GM19240 (cell line): ENCODE measurements at regions not wholly inside any gene's neighbourhood (a gene's known extent, or its start where the extent isn't known, plus 50 kb on each side); places are given as distances from the start of the nearest gene placed in this dataset.

Experiments used
- DNase-seq: peaks from one replicate; pipeline ENCODE4 v3.0.0; 2011; ENCODE audit warnings: low spot score; ENCODE audit not compliant: insufficient read length

GRCh38 chr10:130400890-130401289 is 264.7 kb downstream of the GLRX3 start:
- DNase-seq, result no peak

- no peak for DNase-seq
Observed at GRCh38 chr10:130401860-130402765, 265.9 kb downstream of the GLRX3 start.

DNA sequence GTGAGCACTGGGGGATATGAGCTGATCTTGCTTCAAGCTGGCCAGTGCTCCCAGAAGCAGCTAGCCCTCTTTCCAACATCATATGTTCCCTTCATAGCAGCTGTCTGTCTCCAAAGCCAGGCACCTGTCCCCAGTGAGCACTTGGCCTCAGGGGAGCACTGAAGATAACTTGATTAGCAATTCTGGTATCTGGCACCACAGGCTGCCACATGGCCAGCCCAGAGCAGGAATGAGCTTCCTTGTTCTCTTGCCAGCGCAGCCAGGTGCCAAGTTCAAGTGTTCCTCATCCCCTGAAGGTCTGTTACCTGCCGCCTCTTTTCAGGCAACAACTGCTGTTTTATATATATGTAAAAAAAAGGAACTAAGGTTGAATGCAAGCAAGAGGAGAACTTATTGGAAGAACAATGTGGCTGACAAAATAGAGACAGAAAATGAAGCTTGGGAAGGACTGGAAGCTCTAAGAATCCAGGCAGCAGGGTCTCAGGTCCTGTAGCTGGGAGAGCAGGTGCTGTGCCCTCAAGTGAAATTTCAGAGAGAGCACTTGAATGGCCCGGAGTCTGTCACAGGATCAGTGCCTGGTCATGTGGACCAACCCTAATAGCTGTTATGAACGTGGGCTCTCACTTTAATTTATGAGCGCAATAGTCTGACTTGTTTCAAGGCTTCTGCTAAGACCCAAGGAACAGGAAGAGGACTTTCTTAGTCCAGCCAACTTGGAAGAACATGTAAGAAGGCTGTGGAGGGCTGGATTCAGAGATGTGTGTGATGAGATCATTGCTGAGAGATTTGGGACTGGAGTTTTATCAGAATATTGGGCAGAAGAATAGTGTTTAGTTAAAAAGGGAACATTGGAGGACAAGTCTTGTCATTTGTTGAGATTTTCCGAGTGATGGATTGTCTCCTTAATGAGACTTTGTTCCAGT is 267.2 kb downstream of the GLRX3 start:
- DNase-seq, result no peak

DNA sequence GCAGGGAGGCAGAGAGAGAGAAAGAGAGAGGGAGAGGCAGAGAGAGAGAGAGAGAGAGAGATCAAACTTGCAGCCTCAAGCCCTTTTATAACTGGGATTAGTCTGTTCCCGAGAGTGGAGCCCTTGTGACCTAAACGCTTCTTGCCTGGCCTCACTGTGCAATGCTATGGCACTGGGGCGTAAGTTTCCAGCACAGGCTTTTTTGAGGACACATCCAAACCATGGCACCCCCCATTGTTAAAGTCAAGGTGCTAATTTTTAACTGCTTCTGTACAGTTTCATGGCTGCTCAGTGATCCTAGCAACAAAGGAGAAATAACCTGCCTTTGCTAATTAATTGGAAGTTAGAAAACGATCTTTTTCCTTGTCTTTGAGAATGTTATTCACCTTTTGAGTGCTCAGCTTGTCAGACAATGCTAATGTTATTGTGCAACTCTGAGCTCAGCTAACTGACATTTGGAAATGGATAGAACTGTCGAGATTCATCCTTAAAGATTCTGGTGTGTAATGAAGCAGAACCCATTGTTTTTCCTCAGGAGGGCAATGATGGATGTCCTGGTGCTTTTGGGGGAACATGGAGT is 268.4 kb downstream of the GLRX3 start:
- DNase-seq, result no peak

DNA sequence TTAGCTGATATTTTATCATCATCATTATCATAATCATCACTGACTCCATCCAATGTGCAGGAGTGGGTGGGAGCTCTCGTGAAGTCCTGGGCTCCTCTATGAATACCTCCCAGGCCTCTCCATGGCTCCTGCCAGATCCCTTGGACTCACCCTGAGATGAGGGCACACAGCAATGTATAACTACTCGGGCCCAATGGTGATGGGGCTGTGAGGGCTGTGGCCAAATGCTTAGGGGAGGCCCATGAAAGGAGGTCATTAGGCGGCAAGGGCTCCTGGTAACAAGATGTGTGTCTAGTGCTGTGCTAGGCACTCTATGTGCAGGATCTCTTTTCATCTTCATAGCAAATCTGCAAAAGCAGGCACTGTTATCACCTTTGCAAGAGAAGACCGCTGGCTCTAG is 270.9 kb downstream of the GLRX3 start:
- DNase-seq, result no peak

DNA sequence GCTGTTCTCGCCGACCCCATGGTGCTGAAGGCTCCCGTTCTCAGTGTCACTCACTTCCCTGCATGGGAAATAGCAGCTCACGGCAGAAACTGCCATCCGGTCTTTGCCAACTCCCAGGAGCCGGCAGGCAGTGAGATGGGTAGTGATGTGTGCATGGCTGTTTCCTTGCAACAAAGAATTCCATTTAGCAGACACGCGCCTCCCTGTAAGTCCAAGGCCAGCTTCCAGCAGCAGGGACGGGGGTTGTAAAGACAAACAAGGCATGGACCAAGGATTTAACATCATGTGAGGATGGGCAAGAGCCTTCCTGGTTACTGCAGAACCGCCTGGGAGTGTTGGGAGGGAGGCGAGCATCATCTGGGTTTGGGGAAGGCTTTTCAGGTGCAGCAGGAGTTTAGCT is 273.1 kb downstream of the GLRX3 start:
- no peak for DNase-seq

- DNase-seq, result no peak
Observed at GRCh38 chr10:130409931-130410330, 273.7 kb downstream of the GLRX3 start.

- no peak for DNase-seq
Observed at GRCh38 chr10:130411496-130412085, 275.4 kb downstream of the GLRX3 start.

DNA sequence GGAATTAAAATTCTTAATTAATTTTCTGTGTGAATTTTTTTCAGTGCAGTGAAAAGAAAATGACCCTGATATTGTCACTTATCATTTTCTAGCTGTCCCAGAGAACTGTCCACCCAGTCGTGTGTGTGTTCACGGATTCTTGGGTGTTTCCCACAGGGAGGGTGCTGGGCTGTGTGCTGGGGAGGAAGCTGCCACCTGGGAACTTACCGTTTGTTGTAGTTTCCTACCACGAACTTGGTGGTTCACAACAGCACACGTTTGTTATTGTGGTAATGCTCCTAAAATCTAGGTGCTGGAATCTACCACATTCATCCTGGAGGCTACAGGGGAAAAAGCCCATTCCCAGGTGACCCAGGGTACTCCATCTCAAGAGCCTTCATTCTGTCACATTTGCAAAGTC is 276.1 kb downstream of the GLRX3 start:
- no peak for DNase-seq

DNA sequence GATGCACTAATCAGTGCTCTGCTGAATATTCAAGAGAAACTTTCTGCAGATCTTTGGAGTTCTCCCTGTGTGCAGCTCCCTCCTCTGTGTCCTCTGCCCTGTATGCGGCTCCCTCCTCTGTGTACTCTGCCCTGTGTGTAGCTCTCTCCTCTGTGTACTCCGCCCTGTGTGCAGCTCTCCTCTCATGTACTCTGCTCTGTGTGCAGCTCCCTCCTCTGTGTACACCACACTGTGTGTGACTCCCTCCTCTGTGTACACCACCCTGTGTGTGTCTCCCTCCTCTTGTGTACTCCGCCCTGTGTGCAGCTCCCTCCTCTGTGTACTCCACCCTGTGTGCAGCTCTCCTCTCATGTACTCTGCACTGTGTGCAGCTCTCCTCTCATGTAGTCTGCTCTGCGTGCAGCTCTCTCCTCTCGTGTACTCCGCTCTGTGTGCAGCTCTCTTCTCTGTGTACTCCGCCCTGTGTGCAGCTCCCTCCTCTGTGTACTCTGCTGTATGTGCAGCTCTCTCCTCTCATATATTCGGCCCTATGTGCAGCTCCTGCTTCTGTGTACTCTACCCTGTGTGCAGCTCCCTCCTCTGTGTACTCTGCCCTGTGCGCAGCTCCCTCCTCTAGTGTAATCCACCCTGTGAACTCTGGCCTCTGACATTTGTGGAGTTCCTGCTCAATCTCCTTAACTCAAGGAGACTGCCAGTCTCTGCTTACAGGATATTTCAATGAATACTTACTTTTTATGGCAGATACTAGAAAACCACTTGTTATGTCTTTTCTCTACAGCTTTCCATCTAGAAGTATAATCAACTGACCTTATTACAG is 280.4 kb downstream of the GLRX3 start:
- no peak for DNase-seq

- DNase-seq, result no peak
Observed at GRCh38 chr10:130418731-130419130, 282.5 kb downstream of the GLRX3 start.

GRCh38 chr10:130421909-130422308 is 285.7 kb downstream of the GLRX3 start:
- DNase-seq, result no peak

- no peak for DNase-seq
Observed at GRCh38 chr10:130422366-130423324, 286.5 kb downstream of the GLRX3 start.

- DNase-seq, result no peak
Observed at GRCh38 chr10:130423455-130424305, 287.5 kb downstream of the GLRX3 start.

DNA sequence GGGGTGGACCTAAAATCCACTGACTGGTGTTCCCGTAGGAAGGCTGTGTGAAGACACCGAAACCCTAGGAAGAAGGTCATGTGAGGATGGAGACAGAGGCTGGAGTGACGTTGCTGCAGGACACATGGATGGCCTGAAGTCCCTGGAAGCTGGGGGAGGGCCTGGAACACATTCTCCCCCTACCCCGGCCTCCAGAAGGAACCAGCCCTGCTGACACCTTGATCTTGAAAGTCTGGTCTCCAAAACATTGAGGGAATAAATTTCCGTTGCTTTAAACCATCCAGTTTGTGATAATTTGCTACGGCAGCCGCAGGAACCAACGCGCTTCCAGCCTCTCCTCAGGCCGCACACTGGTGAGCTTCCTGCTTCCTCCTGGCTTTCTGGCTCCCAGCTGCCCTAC is 288.2 kb downstream of the GLRX3 start:
- DNase-seq, result no peak

- no peak for DNase-seq
Observed at GRCh38 chr10:130425169-130425568, 289.0 kb downstream of the GLRX3 start.

DNA sequence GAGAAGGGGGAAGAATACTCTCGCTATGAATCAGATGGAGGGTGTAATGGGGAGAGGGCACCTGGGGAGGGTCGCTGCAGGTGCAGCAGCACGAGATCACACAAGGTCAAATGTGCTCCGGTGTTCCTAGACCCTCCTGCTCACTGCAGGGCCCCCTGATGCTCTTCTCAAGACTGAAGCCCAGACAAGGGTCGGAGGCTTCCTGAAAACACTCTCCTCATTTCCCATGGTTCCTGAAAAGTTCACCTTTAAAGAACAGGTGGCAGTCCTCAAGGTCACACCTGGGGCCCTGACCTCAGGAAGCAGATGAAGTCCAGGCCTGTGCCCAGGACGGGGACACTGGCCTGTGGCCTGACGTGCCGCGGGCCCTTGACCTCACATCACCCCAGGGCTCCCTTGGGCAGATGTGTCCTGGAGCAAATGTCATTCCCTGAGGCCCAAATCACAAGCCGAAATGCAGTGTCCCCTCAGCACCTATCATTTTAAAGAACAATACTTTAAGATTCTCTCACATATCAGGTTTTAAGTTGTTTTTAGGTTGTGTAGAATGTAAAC is 289.8 kb downstream of the GLRX3 start:
- DNase-seq, result no peak

GRCh38 chr10:130427216-130427722 is 291.1 kb downstream of the GLRX3 start:
- DNase-seq, result no peak
